ENCODE measurements at regions not wholly inside any gene's neighbourhood (a gene's known extent, or its start where the extent isn't known, plus 50 kb on each side); places are given as distances from the start of the nearest gene placed in this dataset.

- H3F3A ChIP-seq (ENCODE audit: insufficient read depth, low read depth), result no peaks in the 10 kb centered on the region
- no peaks in the 10 kb centered on the region for H3K9me2 ChIP-seq (ENCODE audit: insufficient read depth)
- ChIA-PET POLR2A (ENCODE audit: unreplicated experiment) (no interaction called here), CTCF (no interaction called here)
- TF ChIP-seq CTCF (conservative IDR thresholded peaks at IDR 0.05), result no peak
- no peak for TF ChIP-seq EZH2 (IDR thresholded peaks at IDR 0.05; ENCODE audit: low read depth)
- no peaks in the 10 kb centered on the region for H3K9me3 ChIP-seq (ENCODE audit: insufficient read depth, low read depth)
- H3K79me2 ChIP-seq (ENCODE audit: low read depth), result no peaks in the 10 kb centered on the region
- no peaks in the 10 kb centered on the region for H3K4me1 ChIP-seq (replicated peaks; ENCODE audit: insufficient read depth)
- no peak overlapping the region for H2AFZ ChIP-seq
- H4K20me1 ChIP-seq (ENCODE audit: insufficient read depth), result no peaks in the 10 kb centered on the region
- H3K27me3 ChIP-seq (ENCODE audit: insufficient read depth, low read depth), result no peaks in the 10 kb centered on the region
- H3K36me3 ChIP-seq (ENCODE audit: low read depth), result no peaks in the 10 kb centered on the region
- no peak overlapping the region for H3K27ac ChIP-seq
- H3K4me3 ChIP-seq, result no peak overlapping the region
- intact Hi-C loops (cut with micrococcal nuclease; ENCODE audit: unreplicated experiment), result no loop called here
- H3K4me2 ChIP-seq, result no peak overlapping the region
- DNase-seq, result no peak
- BruUV-seq (replicated peaks), result no TSS peak
Measured at GRCh38 chr21:21929789-21930188, 931.6 kb downstream of the NCAM2 start.

- Histone ChIP-seq H3K79me2 (ENCODE audit: low read depth) (no peaks in the 10 kb centered on the region), H3K4me2 (no peak overlapping the region), H3K4me3 (no peak overlapping the region), H3K27me3 (ENCODE audit: insufficient read depth, low read depth) (no peaks in the 10 kb centered on the region), H2AFZ (no peak overlapping the region), H3K4me1 (replicated peaks; ENCODE audit: insufficient read depth) (no peaks in the 10 kb centered on the region), H3F3A (ENCODE audit: insufficient read depth, low read depth) (no peaks in the 10 kb centered on the region), H3K9me2 (ENCODE audit: insufficient read depth) (no peaks in the 10 kb centered on the region), H3K27ac (no peak overlapping the region), H3K36me3 (ENCODE audit: low read depth) (no peaks in the 10 kb centered on the region), H3K9me3 (ENCODE audit: insufficient read depth, low read depth) (no peaks in the 10 kb centered on the region), H4K20me1 (ENCODE audit: insufficient read depth) (no peaks in the 10 kb centered on the region)
- intact Hi-C loops (cut with micrococcal nuclease; ENCODE audit: unreplicated experiment), result no loop called here
- no peak for DNase-seq
- TF ChIP-seq EZH2 (IDR thresholded peaks at IDR 0.05; ENCODE audit: low read depth), result no peak
- no peak for TF ChIP-seq CTCF (conservative IDR thresholded peaks at IDR 0.05)
- BruUV-seq (replicated peaks), result no TSS peak
- ChIA-PET POLR2A (ENCODE audit: unreplicated experiment) (no interaction called here), CTCF (no interaction called here)
Measured at GRCh38 chr21:21952566-21952965, 954.4 kb downstream of the NCAM2 start.

GRCh38 chr21:21955204-21955603, 957.0 kb downstream of the NCAM2 start:
- H3K4me3 ChIP-seq, result no peak overlapping the region
- no peaks in the 10 kb centered on the region for H3K36me3 ChIP-seq (ENCODE audit: low read depth)
- H3F3A ChIP-seq (ENCODE audit: insufficient read depth, low read depth), result no peaks in the 10 kb centered on the region
- no peaks in the 10 kb centered on the region for H4K20me1 ChIP-seq (ENCODE audit: insufficient read depth)
- CTCF ChIA-PET, result no interaction called here
- no peak overlapping the region for H3K4me2 ChIP-seq
- POLR2A ChIA-PET (ENCODE audit: unreplicated experiment), result interaction anchor here (0.6 kb wide), 1 partner anchor 35 kb away, joined by 3 read pairs; no protein-coding TSS in a partner anchor
- no peaks in the 10 kb centered on the region for H3K9me2 ChIP-seq (ENCODE audit: insufficient read depth)
- no peaks in the 10 kb centered on the region for H3K4me1 ChIP-seq (replicated peaks; ENCODE audit: insufficient read depth)
- DNase-seq, result no peak
- no peak overlapping the region for H3K27ac ChIP-seq
- no peaks in the 10 kb centered on the region for H3K9me3 ChIP-seq (ENCODE audit: insufficient read depth, low read depth)
- H3K27me3 ChIP-seq (ENCODE audit: insufficient read depth, low read depth), result no peaks in the 10 kb centered on the region
- no peaks in the 10 kb centered on the region for H3K79me2 ChIP-seq (ENCODE audit: low read depth)
- H2AFZ ChIP-seq, result no peak overlapping the region
- TF ChIP-seq CTCF (conservative IDR thresholded peaks at IDR 0.05), result no peak
- TF ChIP-seq EZH2 (IDR thresholded peaks at IDR 0.05; ENCODE audit: low read depth), result no peak
- intact Hi-C loops (cut with micrococcal nuclease; ENCODE audit: unreplicated experiment), result no loop called here
- no TSS peak for BruUV-seq (replicated peaks)
